Pancreas (tissue), 10 donors: ENCODE measurements at regions not wholly inside any gene's neighbourhood (a gene's known extent, or its start where the extent isn't known, plus 50 kb on each side); places are given as distances from the start of the nearest gene placed in this dataset.

Source experiments
- ATAC-seq, 4 donors: fragments of 200-7000 bp; cut with Tn5 transposase; one replicate each; pipeline versions ENCODE4 v1.8.0 to v1.9.1; 2020; ENCODE audit warnings: mild to moderate bottlenecking in 4 of 4, moderate library complexity in 4 of 4
- DNase-seq, 6 donors: peaks; one replicate each; pipeline ENCODE4 v3.0.0-alpha.2; 2020
- FAIRE-seq: peaks from 2 replicates; lab custom pipeline; 2012; peaks lifted over from hg19 to GRCh38; lab: Jason Lieb, UNC
- H3K27ac ChIP-seq, 4 donors: fragments of 200-600 bp; sonication (generic); 1 replicate in 3 of 4; 2 replicates in 1 of 4; pipeline versions ENCODE4 v1.5.0 to v1.8.0; 2020
- H3K27me3 ChIP-seq, 4 donors: fragments of 200-600 bp; one replicate each; pipeline ENCODE4 v1.8.0; 2021
- H3K36me3 ChIP-seq, 3 donors: fragments of 200-600 bp; sonication (generic) in 1 of 3; one replicate each; pipeline versions ENCODE4 v1.5.0 to v1.8.0; 2020 to 2021
- H3K4me1 ChIP-seq, 3 donors: fragments of 200-600 bp; one replicate each; pipeline ENCODE4 v1.8.0; 2021
- H3K4me3 ChIP-seq, 4 donors: fragments of 200-600 bp; sonication (generic) in 2 of 4; one replicate each; pipeline versions ENCODE4 v1.5.0 to v1.8.0; 2020 to 2021
- H3K9me3 ChIP-seq, 4 donors: fragments of 200-600 bp; one replicate each; pipeline ENCODE4 v1.8.0; 2021
- CTCF ChIP-seq, 4 donors: fragments of 200-600 bp; sonication (generic) in 3 of 4; IDR thresholded peaks; one replicate each; pipeline versions ENCODE4 v1.5.0 to v1.8.0; 2021; ENCODE audit warnings: antibody characterized with exemption in 4 of 4
- WGBS, 2 donors: extraction: QIAGEN DNeasy Blood & Tissue Kit; methylation state at CpG; one replicate each; pipeline ENCODE4 v1.1.7; 2013; 5-methylcytosine and 5-hydroxymethylcytosine counted together
- intact Hi-C, 3 donors: fragments of 100-400 bp; cut with DNase I; formaldehyde crosslinking; loops; one replicate each; pipeline versions ENCODE4 v1.11.1 to v1.14.2; 2022
- donor health status: healthy with polysubstance abuse.
- donor health status: DM: no; HTN: no; CAD: no; lungs with moderate emphysema.
- donor health status: DM: no; HTN: no; CAD: no.
- donor health status: control.
- donor health status: control.
- donor health status: Bipolar disorder and iron deficiency.
- donor health status: DM: yes; HTN: yes; CAD: no.
- donor health status: DM: no; HTN: no; CAD: no.
- donor health status: DM: no; HTN: no; CAD: no.
- donor health status: DM: yes; HTN: yes; CAD: no.

- H3K4me3 ChIP-seq, result no peak overlapping the region
- H3K27me3 ChIP-seq, result no peaks in the 10 kb centered on the region
- ATAC-seq (no peak), FAIRE-seq (no peak), DNase-seq (no peak)
- no peaks in the 10 kb centered on the region for H3K9me3 ChIP-seq
- intact Hi-C loops, result no loop called here
- 62% methylated on average over 2 of the region's 2 CpGs; no CpG with 5 or more reads in 1 of the 2 donors for WGBS, 2 donors
- H3K27ac ChIP-seq, result no peak overlapping the region
- no peaks in the 10 kb centered on the region for H3K4me1 ChIP-seq
- TF ChIP-seq CTCF (IDR thresholded peaks at IDR 0.05), result no peak
- no peaks in the 10 kb centered on the region for H3K36me3 ChIP-seq
These were observed 270.4 kb upstream of the RBMY1B start for GRCh38 chrY:21240662-21241310.

- intact Hi-C loops, result no loop called here
- Histone ChIP-seq H3K27me3 (no peaks in the 10 kb centered on the region), H3K9me3 (no peaks in the 10 kb centered on the region), H3K4me3 (no peak overlapping the region), H3K4me1 (no peaks in the 10 kb centered on the region), H3K27ac (no peak overlapping the region), H3K36me3 (no peaks in the 10 kb centered on the region)
- FAIRE-seq, result no peak
- DNase-seq, result no peak
- 48% methylated on average over 2 of the region's 2 CpGs; no CpG with 5 or more reads in 1 of the 2 donors for WGBS, 2 donors
- no peak for ATAC-seq
- TF ChIP-seq CTCF (IDR thresholded peaks at IDR 0.05), result no peak
These were observed 268.3 kb upstream of the RBMY1B start for GRCh38 chrY:21242793-21243192.

GRCh38 chrY:21246780-21247179 lies 264.4 kb upstream of the RBMY1B start:
- TF ChIP-seq CTCF (IDR thresholded peaks at IDR 0.05), result no peak
- ATAC-seq, result no peak
- no peaks in the 10 kb centered on the region for H3K4me1 ChIP-seq
- no peak overlapping the region for H3K27ac ChIP-seq
- H3K4me3 ChIP-seq, result no peak overlapping the region
- no peak for FAIRE-seq
- 45% methylated on average over 5 of the region's 5 CpGs; no CpG with 5 or more reads in 1 of the 2 donors for WGBS, 2 donors
- H3K27me3 ChIP-seq, result no peaks in the 10 kb centered on the region
- no peaks in the 10 kb centered on the region for H3K36me3 ChIP-seq
- DNase-seq, result no peak
- H3K9me3 ChIP-seq, result no peaks in the 10 kb centered on the region
- intact Hi-C loops, result no loop called here

- ATAC-seq (no peak), DNase-seq (no peak), FAIRE-seq (no peak)
- no peak overlapping the region for H3K27ac ChIP-seq
- WGBS, 2 donors, result 32% methylated on average over 5 of the region's 5 CpGs; no CpG with 5 or more reads in 1 of the 2 donors
- no peak for TF ChIP-seq CTCF (IDR thresholded peaks at IDR 0.05)
- H3K4me3 ChIP-seq, result no peak overlapping the region
- intact Hi-C loops, result no loop called here
- no peaks in the 10 kb centered on the region for H3K27me3 ChIP-seq
- H3K9me3 ChIP-seq, result no peaks in the 10 kb centered on the region
- no peaks in the 10 kb centered on the region for H3K36me3 ChIP-seq
- no peaks in the 10 kb centered on the region for H3K4me1 ChIP-seq
These were observed 262.5 kb upstream of the RBMY1B start for GRCh38 chrY:21248591-21248990.

GRCh38 chrY:21253455-21254248 lies 257.5 kb upstream of the RBMY1B start:
- no peak for FAIRE-seq
- Histone ChIP-seq H3K9me3 (no peaks in the 10 kb centered on the region), H3K36me3 (no peaks in the 10 kb centered on the region), H3K4me1 (no peaks in the 10 kb centered on the region), H3K27ac (no peak overlapping the region), H3K4me3 (no peak overlapping the region), H3K27me3 (no peaks in the 10 kb centered on the region)
- no peak for ATAC-seq
- TF ChIP-seq CTCF (IDR thresholded peaks at IDR 0.05), result no peak
- 30% methylated on average over 2 of the region's 2 CpGs; no CpG with 5 or more reads in 1 of the 2 donors for WGBS, 2 donors
- intact Hi-C loops, result no loop called here
- no peak for DNase-seq
